Bronchial epithelial cell (primary cell): ENCODE measurements at regions not wholly inside any gene's neighbourhood (a gene's known extent, or its start where the extent isn't known, plus 50 kb on each side); places are given as distances from the start of the nearest gene placed in this dataset.
"Not testable (repeated sequence)": the region's sequence is repeated elsewhere in the genome, so short reads cannot be mapped to it uniquely, and the experiment has no call there.

Experiments
- DNase-seq: peaks from one replicate; pipeline ENCODE4 v3.0.0-alpha.2; 2010; ENCODE audit warnings: low read depth
- FAIRE-seq: peaks from 2 replicates; lab custom pipeline; 2011; peaks lifted over from hg19 to GRCh38; lab: Jason Lieb, UNC
- H3K27me3 ChIP-seq: 2 replicates; pipeline ENCODE4 v1.5.1; 2011; ENCODE audit warnings: low read length; ENCODE audit not compliant: control insufficient read depth, insufficient read depth
- H3K36me3 ChIP-seq: 2 replicates; pipeline ENCODE4 v1.5.1; 2011; ENCODE audit warnings: low read length; ENCODE audit not compliant: control insufficient read depth, insufficient read depth
- H3K4me3 ChIP-seq: 2 replicates; pipeline ENCODE4 v1.5.1; 2011; ENCODE audit warnings: mild to moderate bottlenecking, low read depth, low read length, control low read depth
- CTCF ChIP-seq: IDR thresholded peaks from 2 replicates; pipeline ENCODE4 v1.5.1; 2011; ENCODE audit warnings: mild to moderate bottlenecking, moderate library complexity, low read length, control low read depth, inconsistent platforms; ENCODE audit not compliant: insufficient read depth, severe bottlenecking

GRCh38 chrX:93420525-93421082 lies 252.8 kb downstream of the NAP1L3 start:
- Histone ChIP-seq H3K4me3 (no peak overlapping the region), H3K27me3 (no peaks in the 10 kb centered on the region), H3K36me3 (no peaks in the 10 kb centered on the region)
- DNase-seq (no peak), FAIRE-seq (no peak)
- no peak for TF ChIP-seq CTCF

GRCh38 chrX:93420090-93420489 lies 253.3 kb downstream of the NAP1L3 start:
- FAIRE-seq = no peak
- no peak for TF ChIP-seq CTCF
- DNase-seq = no peak
- H3K36me3 ChIP-seq = no peaks in the 10 kb centered on the region
- no peaks in the 10 kb centered on the region for H3K27me3 ChIP-seq
- no peak overlapping the region for H3K4me3 ChIP-seq

- DNase-seq = no peak
- no peak for FAIRE-seq
- Histone ChIP-seq H3K4me3 (no peak overlapping the region), H3K27me3 (no peaks in the 10 kb centered on the region), H3K36me3 (no peaks in the 10 kb centered on the region)
- no peak for TF ChIP-seq CTCF
Measured at GRCh38 chrX:93419642-93420041, 253.7 kb downstream of the NAP1L3 start.

- FAIRE-seq (no peak), DNase-seq (no peak)
- H3K4me3 ChIP-seq = no peak overlapping the region
- no peak for TF ChIP-seq CTCF
- no peaks in the 10 kb centered on the region for H3K27me3 ChIP-seq
- H3K36me3 ChIP-seq = no peaks in the 10 kb centered on the region
Measured at GRCh38 chrX:93404121-93404520, 269.3 kb downstream of the NAP1L3 start.

- FAIRE-seq (no peak), DNase-seq (no peak)
- no peak for TF ChIP-seq CTCF
- Histone ChIP-seq H3K27me3 (no peaks in the 10 kb centered on the region), H3K4me3 (no peak overlapping the region), H3K36me3 (no peaks in the 10 kb centered on the region)
Measured at GRCh38 chrX:93354651-93355050, 318.7 kb downstream of the NAP1L3 start.

- no peaks in the 10 kb centered on the region for H3K27me3 ChIP-seq
- TF ChIP-seq CTCF = no peak
- no peak overlapping the region for H3K4me3 ChIP-seq
- FAIRE-seq = no peak
- H3K36me3 ChIP-seq = no peaks in the 10 kb centered on the region
- DNase-seq = no peak
Measured at GRCh38 chrX:93346309-93346708, 327.1 kb downstream of the NAP1L3 start.

- H3K27me3 ChIP-seq, H3K4me3 ChIP-seq, DNase-seq, H3K36me3 ChIP-seq, FAIRE-seq: not testable (repeated sequence)
Measured at GRCh38 chrX:93344287-93344686, 329.1 kb downstream of the NAP1L3 start.
